HG03342 (cell line): ENCODE measurements at regions not wholly inside any gene's neighbourhood (a gene's known extent, or its start where the extent isn't known, plus 50 kb on each side); places are given as distances from the start of the nearest gene placed in this dataset.

ENCODE experiments used
- ATAC-seq: cut with Tn5 transposase; IDR thresholded peaks from one replicate; pipeline ENCODE4 v1.9.1; 2021; ENCODE audit warnings: mild to moderate bottlenecking, moderate library complexity; ENCODE audit not compliant: unreplicated experiment

- ATAC-seq: no peak
Measured at GRCh38 chr12:66045506-66045905, 85.0 kb downstream of the LLPH start.

GRCh38 chr12:66044731-66045130, 85.8 kb downstream of the LLPH start:
- ATAC-seq: no peak

- no peak for ATAC-seq
Measured at GRCh38 chr12:66043035-66043434, 87.5 kb downstream of the LLPH start.

- no peak for ATAC-seq
Measured at GRCh38 chr12:66041651-66042363, 88.7 kb downstream of the LLPH start.

- no peak for ATAC-seq
Measured at GRCh38 chr12:66036317-66036716, 94.2 kb downstream of the LLPH start.

- no peak for ATAC-seq
Measured at GRCh38 chr12:66035288-66035966, 95.1 kb downstream of the LLPH start.

- no peak for ATAC-seq
Measured at GRCh38 chr12:66033151-66033550, 97.4 kb downstream of the LLPH start.

- no peak for ATAC-seq
Measured at GRCh38 chr12:66032739-66033138, 97.8 kb downstream of the LLPH start.

GRCh38 chr12:66030217-66030781, 100.3 kb downstream of the LLPH start:
- ATAC-seq: no peak

- no peak for ATAC-seq
Measured at GRCh38 chr12:66028390-66028789, 102.2 kb downstream of the LLPH start.

- ATAC-seq: no peak
Measured at GRCh38 chr12:66025477-66025876, 105.1 kb downstream of the LLPH start.

GRCh38 chr12:66024949-66025348, 105.6 kb downstream of the LLPH start:
- ATAC-seq: no peak

GRCh38 chr12:66020481-66020880, 110.1 kb downstream of the LLPH start:
- ATAC-seq: no peak

GRCh38 chr12:66017736-66018135, 112.8 kb downstream of the LLPH start:
- no peak for ATAC-seq
